Effector CD4-positive, alpha-beta T cell (primary cell): ENCODE measurements at regions not wholly inside any gene's neighbourhood (a gene's known extent, or its start where the extent isn't known, plus 50 kb on each side); places are given as distances from the start of the nearest gene placed in this dataset.
"Not testable (repeated sequence)": the region's sequence is repeated elsewhere in the genome, so short reads cannot be mapped to it uniquely, and the experiment has no call there.

Source experiments
- DNase-seq: peaks from one replicate; pipeline ENCODE4 v3.0.0-alpha.2; 2020

DNA sequence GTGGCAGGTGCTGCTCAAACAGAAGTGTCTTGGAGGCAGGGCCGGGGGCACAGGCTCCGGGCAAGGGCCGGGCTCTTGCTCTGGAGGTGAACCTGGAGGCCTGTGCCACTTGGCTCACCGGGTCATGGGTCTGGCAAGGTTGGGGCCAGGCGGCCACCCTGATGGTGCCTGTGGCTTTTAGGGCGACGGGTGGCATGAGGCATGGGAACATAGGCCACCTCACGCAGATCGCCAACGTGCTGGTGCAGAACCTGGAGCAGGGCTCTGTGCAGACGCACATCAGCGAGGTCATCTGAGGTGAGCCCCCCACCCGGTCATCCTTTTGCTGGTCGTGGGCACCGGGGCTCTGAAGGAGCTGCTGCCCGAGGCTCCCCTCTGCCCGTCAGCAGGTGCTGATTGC lies 202.7 kb downstream of the LIPI start:
- DNase-seq: not testable (repeated sequence)

DNA sequence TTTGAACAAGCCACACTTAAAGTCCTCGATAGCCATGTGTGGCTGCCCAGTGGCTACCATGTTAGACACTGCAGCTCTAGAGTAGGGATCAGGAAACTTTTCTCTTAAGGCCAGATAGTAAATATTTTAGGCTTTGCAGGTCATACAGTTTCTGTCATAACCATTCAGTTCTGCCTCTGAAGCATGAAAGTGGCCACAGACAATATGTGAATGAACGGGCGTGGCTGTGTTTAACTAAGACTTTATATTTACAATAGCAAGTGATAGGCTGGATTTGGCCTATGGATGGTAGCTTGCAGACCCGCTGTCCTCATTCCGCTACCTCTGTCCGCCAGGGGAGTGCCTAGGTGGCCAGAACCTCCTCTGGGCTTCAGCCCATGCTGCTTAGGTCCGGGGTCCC lies 204.6 kb downstream of the LIPI start:
- not testable (repeated sequence) for DNase-seq

DNA sequence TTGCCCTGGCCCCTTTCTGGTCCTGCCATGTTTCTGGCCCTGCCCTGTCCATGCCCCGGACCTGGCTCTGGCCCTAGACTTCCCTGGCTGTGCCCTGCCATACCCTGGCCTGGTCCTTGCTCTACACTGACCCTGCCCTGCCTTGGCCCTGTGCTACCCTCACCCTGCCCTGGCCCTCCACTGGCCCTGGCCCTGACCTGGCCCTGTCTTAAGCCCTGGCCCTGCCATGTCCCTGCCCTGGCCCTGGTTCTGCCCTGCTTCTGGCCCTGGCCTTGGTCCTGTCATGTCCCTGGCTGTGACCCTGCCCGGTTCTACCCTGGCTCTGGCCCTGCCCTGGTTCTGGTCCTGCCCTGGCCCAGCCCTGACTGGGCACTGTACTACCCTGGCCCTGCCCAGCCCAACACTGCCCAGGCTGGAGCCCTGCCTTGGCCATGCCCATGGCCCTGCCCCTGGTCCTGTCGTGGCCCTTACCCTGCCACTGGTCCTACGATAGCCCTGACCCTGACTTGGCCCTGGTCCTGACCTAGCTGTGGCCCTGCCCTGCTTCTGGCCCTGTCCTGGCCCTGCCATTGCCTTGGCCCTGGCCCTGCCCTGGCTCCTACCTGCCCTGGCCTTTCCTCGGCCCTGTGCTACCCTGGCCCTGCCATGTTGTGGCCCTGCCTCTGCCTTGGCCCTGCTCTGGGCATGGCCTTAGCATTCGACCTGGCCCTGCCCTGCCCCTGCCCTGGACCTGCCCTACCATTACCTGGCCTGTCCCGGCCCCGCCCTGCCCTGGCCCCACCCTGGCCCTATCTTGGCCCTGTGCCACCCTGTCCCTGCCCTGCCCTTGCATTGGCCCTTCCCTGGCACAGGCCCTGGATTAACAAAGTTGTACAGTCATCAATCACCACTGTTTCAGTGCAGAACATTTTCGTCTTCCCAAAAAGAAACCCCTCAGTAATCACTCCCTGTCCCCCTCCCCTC lies 223.5 kb downstream of the LIPI start:
- not testable (repeated sequence) for DNase-seq

DNA sequence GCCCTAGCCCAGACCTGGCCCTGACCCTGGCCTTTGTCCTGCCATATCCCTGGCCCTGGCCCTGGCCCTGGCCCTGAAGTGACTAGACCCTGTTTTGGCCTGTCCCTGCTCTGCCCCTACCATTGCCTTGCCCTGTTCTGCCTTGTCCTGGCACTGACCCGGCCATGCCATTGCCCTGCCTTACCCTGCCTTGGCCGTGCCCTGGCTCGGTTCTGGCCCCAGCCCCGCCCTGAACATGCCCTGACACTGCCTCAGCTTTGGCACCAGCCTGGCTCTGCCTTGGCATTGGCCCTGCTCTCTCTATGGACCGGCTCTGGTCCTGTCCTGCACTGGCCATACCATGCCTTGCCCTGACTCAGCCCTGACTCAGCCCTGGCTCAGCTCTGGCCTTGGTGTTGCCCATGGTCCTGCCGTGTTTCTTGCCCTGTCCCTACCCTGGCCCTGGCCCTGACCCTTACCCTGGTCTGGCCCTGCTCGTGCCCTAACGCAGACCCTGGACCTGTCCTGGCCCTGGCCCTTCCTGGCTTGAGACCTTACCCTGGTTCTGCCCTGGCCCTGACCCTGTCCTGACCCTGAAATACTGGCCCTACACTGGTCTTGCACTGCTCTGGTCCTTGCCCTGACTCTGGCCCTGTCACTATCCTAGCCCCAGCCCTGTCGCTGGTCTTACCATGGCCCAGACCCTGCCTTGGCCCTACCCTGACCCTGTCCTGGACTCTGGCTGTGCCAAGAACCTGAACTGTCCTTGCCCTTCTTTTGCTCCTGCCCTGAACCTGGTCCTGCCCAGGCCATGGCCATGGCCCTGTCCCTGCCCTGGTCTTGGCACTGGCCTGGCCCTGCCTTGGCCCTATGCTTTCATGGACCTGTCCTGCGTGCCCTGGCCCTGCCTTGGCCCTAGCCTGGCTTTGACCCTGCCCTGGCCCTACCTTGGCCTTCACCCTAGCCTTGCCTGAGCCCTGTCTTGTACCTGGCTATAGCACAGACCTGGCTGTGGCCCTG lies 224.6 kb downstream of the LIPI start:
- not testable (repeated sequence) for DNase-seq

DNA sequence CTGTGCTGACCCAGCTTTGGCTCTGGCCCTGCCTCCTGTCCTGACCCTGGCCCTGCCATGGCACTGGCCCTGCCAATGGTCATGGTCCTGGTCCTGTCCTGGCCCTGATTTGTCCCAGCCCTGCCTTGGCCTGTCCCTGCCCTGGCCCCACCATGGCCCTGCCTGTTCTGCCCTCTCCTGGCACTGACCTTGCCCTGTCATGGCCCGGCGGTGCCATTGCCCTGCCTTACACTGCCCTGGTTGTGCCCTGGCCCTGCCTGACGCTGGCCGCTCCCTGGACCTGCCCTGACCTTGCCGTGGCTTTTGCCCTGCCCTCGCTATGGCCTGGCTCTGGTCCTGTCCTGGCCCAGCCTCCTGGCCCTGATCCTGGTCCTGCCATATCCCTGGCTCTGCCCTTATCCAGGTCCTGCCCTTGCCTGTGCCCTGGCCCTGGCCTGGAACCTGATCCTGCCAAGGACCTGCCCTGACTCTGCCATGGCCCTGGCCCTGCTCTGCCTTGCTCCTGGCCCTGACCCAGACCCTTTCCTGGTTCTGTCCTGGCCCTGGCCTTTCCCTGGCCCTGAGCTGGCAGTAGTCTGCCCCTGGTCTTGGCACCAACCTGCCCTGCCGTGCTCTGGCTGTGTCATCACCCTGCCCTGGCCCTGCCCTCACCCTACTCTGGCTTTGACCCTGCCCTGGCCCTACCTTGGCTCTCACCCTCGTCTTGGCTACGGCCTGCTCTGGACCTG lies 225.5 kb downstream of the LIPI start:
- not testable (repeated sequence) for DNase-seq

DNA sequence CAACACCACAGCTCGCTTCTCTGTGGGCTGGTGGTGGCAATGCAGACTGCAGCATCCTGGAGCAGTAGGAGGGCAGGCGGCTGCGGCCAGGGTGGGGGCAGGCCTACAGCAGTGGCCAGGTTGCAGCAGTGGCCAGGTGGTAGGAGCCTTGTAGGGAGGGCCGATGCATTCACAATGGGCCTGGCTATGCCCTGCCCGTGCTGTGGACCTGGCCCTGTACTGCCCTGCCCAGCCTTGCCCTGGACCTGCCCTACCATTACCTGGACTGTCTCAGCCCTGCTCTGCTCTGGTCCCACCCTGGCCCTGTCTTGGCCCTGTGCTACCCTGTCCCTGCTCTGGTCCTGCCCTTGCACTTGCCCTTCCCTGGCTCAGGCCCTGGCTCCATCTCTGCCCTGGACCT lies 226.0 kb downstream of the LIPI start:
- not testable (repeated sequence) for DNase-seq

DNA sequence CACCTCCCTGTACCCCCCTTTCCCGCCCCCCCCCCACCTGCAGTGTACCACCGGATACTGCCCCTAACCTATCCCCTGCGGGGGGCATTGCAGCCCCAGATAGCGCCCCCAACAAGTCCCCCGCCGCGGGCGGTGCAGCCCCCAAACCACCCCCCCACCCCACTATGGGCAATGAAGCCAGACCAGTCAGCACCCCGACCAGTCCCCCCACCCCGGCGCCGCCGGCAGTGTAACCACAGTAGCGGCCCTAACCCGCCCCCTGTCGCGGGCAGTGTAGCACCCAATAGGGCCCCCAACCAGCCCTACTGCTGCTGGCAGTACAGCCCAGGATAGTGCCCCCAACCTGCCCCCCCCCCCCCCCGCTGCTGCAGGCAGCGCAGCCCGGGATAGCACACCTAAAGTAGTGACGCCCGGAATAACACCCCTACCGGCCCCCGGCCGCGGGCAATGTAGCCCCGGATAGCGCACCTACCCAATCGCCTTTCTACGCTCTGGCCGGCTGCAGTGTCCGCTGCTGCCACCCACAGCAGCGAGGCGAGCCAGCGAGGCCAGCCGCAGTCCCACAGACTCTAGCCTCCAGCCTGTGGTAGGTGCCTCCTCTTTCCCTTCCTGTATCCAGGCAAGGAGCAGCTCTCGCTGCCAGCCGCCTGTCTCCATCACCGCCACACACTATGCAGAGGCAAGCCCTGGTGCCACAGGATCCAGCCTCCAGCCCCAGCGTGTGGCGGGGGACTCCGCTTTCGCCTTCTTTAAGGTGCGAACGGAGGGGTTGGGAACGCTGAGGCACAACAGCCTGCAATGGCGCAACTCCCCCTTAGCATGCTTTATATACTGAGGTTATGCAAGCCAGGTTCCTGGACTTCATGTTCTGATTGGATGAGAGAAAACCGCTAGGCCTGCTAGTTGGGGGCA lies 229.3 kb downstream of the LIPI start:
- DNase-seq: not testable (repeated sequence)

DNA sequence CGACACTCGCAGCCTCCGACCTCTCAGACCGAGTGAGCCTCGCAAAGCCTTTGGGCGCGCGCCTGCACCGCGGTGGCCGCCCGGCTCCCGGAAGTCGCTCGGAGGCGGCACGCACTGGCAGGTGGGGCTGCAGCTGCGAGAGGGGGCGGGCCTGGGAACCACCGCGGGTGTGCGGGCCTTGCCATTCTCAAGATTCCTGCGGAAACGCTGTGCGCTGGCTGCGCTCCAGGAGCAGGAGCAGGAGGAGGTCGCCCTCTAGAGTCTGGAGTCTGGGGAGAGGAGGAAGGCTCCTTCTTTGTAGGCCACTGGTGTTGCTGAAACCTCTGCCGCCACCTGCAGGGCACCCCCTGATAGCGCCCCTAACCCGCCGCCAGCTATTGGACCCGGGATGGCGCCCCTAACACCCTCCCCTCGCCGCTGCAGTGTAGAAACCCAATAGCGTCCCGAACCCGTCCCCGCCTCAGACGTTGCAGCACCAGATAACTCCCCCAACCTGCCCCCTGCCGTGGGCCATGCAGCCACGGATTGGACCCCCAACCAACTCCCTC lies 230.6 kb downstream of the LIPI start:
- DNase-seq: peak; percentile 47

DNA sequence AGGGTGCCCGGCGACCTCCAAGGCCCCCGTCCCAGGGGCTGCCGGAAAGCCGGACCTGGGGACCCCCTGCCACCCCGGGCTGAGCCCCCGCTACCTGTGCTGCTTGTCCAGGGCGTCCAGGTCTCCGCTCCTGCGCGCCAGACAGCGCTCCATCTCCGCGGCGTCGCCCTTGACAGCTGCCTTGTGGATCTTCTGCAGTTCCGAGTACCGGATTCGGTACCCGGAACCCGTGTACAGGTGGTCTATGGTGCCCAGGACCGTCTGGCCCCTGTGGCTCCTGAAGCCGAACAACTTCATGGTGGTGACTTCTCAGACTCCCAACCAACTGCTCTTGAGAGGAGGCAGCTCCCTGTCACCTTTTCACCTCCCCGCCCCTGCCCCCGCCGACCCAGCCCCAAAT lies 231.1 kb downstream of the LIPI start:
- not testable (repeated sequence) for DNase-seq

DNA sequence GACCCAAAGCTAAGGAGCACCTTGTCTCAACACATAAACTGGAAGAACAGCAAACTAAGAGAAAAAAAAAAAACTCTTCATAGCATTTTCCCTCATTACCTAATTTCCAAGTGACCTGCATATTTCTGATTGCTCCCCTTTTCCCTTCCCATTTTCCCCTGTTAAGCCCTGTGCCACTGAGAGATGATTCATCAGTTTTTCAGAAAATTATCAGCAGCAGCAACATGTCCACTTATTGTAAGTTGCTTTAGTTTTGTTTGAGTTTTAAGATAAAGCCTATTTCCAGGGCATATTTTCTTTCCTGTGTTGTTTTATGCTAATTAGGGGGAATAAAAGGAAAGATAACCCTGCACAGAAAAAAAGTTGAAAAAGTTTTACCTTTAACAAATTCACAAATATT lies 236.2 kb downstream of the LIPI start:
- not testable (repeated sequence) for DNase-seq

DNA sequence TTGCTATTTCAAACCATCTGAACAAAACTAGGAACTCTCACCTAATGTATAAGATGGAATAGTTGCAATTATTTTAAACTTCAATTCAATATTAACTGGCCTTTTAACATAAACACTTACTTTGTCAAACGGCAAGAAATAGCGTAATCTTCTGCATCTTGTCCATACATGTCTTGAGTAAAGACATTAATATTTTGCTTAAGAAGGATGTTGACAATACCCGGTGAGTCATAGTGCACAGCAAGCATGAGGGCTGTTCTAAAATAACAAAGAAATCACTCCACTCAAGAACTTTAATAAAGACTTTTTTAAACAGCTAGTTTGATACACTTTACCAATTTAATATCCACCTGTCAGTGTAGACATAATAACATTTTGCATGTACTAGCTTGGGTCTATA lies 240.9 kb downstream of the LIPI start:
- DNase-seq: not testable (repeated sequence)

DNA sequence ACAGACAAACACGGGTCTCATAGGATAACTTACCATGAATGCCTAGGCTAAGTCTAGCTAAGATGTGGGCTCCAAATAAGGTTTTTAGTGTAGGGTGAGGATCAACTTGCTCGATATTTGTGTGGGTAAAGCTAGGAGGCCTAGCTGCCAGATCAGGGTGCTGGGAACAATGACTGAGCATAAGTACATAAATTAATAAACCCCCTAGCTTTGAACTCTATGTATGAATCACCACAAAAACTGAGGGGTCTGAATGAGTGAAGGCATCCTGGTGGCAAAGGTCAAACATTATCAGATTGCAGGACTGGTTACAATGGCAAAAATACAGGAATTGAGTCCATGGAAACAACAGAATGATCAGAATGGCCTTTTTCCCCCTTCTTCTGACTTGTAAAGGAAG lies 241.8 kb downstream of the LIPI start:
- not testable (repeated sequence) for DNase-seq

DNA sequence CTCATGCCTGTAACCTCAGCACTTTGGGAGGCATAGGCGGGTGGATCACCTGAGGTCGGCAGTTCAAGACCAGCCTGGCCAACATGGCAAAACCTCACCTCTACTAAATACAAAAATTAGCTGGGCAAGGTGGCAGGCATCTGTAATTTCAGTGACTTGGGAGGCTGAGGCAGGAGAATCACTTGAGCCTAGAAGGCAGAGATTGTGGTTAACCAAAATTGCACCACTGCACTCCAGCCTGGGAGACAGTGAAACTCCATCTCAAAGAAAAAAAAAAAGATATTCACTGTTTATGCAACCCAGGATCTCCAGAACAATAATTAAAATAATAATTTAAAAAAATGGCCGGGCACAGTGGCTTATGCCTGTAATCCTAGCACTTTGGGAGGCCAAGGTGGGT lies 247.5 kb downstream of the LIPI start:
- not testable (repeated sequence) for DNase-seq

DNA sequence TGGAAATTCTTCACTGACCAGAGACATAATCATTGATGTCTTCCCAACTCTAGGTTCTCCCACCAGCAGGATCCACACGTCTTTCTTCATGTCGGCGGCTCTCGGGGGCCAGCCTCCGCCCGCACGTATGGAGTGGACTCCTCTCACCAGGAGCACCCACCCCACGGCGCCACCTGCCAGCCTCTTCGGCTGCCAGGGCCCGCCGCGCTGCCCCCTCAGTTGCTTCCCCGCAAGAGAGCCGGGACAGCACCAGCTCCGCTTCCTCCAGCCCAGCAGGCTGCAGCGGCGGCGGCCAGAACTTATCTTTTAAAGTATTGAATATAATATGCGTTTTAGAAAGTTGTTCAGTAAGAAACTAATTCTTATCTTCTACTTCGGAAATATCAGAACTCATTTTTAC lies 273.5 kb downstream of the LIPI start:
- DNase-seq: no peak

DNA sequence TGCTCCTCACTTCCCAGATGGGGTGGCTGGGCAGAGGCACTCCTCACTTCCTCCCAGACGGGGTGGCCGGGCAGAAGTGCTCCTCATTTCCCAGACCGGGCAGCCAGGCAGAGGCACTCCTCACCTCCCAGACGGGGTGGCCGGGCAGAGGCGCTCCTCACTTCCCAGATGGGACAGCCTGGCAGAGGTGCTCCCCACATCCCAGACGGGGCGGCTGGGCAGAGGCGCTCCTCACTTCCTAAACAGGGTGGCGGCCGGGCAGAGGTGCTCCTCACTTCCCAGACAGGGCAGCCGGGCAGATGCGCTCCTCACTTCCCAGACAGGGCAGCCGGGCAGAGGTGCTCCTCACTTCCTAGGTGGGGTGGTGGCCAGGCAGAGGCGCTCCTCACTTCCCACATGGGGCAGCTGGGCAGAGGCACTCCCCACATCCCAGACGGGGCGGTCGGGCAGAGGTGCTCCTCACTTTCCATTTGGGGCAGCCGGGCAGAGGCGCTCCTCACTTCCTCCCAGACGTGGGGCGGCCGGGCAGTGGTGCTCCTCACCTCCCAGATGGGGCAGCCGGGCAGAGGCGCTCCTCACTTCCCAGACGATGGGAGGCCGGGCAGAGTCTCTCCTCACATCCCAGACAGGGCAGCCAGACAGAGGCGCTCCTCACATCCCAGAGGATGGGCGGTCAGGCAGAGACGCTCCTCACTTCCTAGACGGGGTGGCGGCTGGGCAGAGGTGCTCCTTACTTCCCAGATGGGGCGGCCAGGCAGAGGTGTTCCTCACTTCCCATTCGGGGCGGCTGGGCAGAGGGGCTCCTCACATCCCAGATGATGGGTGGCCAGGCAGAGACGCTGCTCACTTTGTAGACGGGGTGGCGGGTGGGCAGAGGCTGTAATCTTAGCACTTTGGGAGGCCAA lies 274.5 kb downstream of the LIPI start:
- not testable (repeated sequence) for DNase-seq

DNA sequence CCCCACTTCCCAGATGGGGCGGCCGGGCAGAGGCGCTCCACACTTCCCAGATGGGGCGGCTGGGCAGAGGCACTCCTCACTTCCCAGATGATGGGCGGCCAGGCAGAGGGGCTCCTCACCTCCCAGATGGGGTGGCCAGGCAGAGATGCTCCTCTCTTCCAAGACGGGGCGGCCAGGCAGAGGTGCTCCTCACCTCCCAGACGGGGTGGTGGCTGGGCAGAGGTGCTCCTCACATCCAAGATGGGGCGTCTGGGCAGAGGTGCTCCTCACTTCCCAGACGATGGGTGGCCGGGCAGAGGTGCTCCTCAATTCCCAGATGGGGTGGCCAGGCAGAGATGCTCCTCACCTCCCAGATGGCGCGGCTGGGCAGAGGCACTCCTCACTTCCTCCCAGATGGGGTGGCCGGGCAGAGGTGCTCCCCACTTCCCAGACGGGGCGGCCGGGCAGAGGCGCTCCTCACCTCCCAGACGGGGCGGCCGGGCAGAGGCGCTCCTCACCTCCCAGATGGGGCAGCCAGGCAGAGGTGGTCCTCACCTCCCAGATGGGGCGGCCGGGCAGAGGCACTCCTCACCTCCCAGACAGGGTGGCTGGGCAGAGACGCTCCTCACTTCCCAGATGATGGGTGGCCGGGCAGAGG lies 275.2 kb downstream of the LIPI start:
- not testable (repeated sequence) for DNase-seq

DNA sequence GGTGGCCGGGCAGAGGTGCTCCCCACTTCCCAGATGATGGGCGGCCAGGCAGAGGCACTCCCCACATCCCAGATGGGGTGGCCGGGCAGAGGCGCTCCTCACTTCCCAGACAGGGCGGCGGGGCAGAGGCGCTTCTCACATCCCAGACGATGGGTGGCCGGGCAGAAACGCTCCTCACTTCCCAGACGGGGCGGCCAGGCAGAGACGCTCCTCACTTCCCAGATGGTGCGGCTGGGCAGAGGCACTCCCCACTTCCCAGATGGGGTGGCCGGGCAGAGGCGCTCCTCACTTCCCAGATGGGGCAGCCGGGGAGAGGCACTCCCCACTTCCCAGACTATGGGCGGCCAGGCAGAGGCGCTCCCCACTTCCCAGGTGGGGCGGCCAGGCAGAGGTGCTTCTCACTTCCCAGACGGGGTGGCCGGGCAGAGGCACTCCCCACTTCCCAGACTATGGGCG lies 275.8 kb downstream of the LIPI start:
- not testable (repeated sequence) for DNase-seq

DNA sequence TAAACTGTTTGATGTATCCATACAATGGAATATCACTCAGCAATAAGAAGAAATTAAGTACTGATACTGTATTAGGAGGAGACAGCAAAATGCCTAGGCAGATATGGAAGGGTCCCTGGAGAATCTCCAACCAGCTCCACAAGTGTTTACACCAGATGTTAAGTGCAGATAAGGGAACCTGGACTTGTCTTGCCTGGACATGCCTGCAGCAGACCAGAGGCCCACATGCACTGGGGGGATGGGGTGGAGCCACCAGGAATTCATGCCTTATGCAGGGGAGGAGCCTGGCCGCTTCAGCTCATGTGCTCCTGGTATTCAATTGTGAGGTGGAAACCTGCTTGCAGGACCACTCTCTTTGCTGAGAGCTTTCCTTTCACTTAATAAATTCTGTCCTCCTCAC lies 287.6 kb downstream of the LIPI start:
- not testable (repeated sequence) for DNase-seq

DNA sequence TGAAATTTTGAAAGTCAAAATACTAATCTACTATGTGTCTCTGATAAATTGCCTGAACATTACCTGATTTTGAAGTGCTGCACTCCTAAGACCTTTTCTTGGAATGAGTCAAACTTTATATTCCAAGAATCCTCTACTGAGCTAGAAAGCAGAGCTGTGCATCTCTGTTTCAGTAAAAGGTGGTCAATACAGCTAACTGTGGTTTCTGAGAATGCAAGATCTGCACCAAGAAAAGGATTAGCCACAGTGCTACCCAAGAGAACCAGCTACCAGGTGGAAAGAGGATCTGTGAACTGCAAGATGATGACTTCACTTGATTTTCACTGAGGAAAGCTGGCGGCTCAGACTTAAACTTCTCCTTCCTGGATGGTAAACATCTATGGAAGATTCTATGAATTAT lies 289.3 kb downstream of the LIPI start:
- DNase-seq: not testable (repeated sequence)
